Bronchial epithelial cell (primary cell): ENCODE measurements at regions not wholly inside any gene's neighbourhood (a gene's known extent, or its start where the extent isn't known, plus 50 kb on each side); places are given as distances from the start of the nearest gene placed in this dataset.

Experiments
- DNase-seq: peaks from one replicate; pipeline ENCODE4 v3.0.0-alpha.2; 2010; ENCODE audit warnings: low read depth
- FAIRE-seq: peaks from 2 replicates; lab custom pipeline; 2011; peaks lifted over from hg19 to GRCh38; lab: Jason Lieb, UNC
- H3K27me3 ChIP-seq: 2 replicates; pipeline ENCODE4 v1.5.1; 2011; ENCODE audit warnings: low read length; ENCODE audit not compliant: control insufficient read depth, insufficient read depth
- H3K36me3 ChIP-seq: 2 replicates; pipeline ENCODE4 v1.5.1; 2011; ENCODE audit warnings: low read length; ENCODE audit not compliant: control insufficient read depth, insufficient read depth
- H3K4me3 ChIP-seq: 2 replicates; pipeline ENCODE4 v1.5.1; 2011; ENCODE audit warnings: mild to moderate bottlenecking, low read depth, low read length, control low read depth
- TF ChIP-seq, protein P1 (sequence below): IDR thresholded peaks from 2 replicates; pipeline ENCODE4 v1.5.1; 2011; ENCODE audit warnings: mild to moderate bottlenecking, moderate library complexity, low read length, control low read depth, inconsistent platforms; ENCODE audit not compliant: insufficient read depth, severe bottlenecking

DNA sequence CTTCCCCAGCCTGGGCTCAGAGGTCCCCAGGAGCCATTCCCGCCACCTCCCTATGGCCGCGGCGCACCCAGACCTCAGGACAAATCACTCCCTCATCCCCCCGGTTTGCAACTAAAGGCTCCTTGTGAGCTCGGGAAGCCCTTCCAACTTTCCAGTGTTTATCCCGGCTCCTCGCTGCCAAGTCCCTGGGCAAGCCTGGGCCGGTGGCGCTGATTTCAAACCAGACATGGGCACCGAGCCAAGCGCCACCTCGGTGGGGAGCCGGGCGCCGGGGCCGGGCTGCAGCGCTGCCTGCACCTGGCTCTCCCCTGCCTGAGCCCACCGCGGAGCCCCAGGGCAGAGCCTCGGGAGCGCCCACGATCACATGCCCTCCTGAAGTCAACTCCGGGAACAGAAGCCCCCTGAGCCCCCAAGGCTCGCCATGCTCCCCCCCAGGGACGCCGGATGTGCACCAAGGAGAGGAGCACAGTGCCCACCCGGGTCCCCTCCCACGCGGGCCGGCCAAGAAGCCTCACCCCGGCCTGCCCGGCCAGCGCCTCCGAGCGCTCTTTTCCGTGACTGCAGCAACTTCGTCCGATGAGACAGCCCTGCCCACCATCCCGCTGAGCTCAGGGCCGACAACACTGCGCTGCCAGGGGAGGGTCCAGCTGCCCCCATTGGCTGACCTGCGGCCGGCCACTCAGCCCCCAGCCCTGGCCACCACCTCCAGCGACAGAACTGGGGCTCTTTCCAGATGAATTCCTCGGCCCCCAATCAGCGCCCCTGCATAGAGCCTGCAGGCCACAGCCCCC is 50.0 kb downstream of the NCOR2 start:
- TF ChIP-seq, protein P1, sequence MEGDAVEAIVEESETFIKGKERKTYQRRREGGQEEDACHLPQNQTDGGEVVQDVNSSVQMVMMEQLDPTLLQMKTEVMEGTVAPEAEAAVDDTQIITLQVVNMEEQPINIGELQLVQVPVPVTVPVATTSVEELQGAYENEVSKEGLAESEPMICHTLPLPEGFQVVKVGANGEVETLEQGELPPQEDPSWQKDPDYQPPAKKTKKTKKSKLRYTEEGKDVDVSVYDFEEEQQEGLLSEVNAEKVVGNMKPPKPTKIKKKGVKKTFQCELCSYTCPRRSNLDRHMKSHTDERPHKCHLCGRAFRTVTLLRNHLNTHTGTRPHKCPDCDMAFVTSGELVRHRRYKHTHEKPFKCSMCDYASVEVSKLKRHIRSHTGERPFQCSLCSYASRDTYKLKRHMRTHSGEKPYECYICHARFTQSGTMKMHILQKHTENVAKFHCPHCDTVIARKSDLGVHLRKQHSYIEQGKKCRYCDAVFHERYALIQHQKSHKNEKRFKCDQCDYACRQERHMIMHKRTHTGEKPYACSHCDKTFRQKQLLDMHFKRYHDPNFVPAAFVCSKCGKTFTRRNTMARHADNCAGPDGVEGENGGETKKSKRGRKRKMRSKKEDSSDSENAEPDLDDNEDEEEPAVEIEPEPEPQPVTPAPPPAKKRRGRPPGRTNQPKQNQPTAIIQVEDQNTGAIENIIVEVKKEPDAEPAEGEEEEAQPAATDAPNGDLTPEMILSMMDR = no peak
- DNase-seq (peak; percentile 75), FAIRE-seq (no peak)
- Histone ChIP-seq H3K36me3 (peaks cover 2% of the 10 kb centered on the region), H3K4me3 (peak overlapping the region; percentile 58), H3K27me3 (no peaks in the 10 kb centered on the region)

DNA sequence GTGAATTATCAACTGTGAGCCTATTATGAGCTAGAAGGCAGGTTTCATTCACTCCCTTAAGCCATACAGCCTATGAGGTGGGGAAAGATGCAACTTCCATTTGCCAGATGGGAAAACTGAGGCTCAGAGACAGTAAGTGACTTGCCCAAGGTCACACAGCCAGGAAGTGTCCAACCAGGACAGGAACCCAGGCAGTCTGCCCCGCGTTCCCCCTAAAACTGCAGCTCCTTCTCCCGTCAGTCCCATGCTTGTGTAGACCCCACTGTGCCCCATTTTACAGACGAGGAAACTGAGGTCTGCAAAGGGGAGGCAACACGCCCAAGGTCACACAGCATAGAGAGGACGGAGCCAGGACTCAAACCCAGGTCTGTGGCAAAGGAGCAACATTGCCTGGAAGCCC is 50.6 kb downstream of the NCOR2 start:
- DNase-seq (no peak), FAIRE-seq (no peak)
- Histone ChIP-seq H3K27me3 (no peaks in the 10 kb centered on the region), H3K36me3 (peaks cover 2% of the 10 kb centered on the region), H3K4me3 (peak overlapping the region; percentile 58)
- TF ChIP-seq, protein P1 = no peak

DNA sequence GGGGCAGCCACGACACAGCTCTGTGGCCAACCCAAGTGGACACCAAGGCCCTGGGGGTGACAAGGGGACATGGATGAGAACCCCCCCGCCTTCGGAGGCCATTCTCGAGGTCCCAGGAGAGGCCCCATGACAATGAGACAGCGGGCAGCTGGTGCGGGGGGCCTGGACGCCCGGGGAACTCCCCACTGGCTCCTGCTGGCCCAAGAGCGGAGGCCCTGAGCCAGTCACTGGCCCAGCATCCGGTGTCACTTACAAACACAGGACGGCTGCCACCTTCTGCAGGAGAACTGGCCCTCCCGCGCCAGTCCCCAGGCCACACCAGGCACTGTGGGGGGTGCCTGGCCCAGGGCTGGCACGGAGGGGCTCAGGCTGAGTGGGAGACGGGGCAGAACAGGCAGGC is 51.4 kb downstream of the NCOR2 start:
- H3K4me3 ChIP-seq = no peak overlapping the region
- DNase-seq (no peak), FAIRE-seq (no peak)
- TF ChIP-seq, protein P1 = no peak
- H3K27me3 ChIP-seq = no peaks in the 10 kb centered on the region
- peaks cover 2% of the 10 kb centered on the region for H3K36me3 ChIP-seq

DNA sequence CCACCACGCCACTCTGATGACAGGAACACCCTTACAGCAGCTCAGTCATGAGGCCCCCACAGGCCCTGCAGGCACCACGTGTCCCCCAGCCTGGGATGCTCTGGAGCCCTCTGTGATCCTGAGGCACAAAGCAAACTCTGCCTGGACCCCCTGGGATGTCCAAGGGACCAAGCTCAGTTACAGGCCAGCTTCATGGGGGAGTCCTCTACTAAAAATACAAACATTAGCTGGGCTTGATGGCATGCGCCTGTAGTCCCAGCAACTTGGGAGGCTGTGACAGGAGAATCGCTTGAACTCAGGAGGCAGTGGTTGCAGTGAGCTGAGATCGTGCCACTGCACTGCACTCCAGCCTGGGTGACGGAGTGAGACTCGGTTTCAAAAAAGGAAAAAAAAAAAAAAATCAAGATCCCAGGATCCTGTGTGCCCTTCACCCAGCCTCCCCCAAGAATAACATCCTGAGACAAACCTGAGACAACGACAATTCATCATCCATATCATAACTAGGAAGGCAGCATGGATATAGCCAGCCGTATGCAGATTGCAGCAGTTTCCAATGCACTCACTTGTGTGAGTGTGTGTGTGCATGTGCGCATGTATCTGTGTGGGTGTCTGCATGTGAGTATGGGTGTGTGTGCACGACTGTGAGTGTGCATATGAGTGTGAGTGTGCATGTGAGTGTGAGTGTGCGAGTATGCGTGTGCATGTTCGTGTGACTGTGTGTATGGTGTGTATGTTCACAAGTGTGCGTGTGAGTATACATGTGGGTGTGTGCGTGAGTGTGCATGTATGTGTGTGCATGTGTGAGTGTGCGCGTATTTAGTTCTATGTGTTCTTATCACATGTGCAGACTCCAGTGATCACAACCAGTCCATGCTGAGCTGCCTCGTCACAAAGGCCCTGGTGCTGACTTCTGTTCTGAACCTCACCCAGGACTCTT is 52.1 kb downstream of the NCOR2 start:
- H3K4me3 ChIP-seq = no peak overlapping the region
- H3K27me3 ChIP-seq = no peaks in the 10 kb centered on the region
- peaks cover 2% of the 10 kb centered on the region for H3K36me3 ChIP-seq
- no peak for DNase-seq
- peak; percentile 99 for FAIRE-seq
- TF ChIP-seq, protein P1 = no peak

DNA sequence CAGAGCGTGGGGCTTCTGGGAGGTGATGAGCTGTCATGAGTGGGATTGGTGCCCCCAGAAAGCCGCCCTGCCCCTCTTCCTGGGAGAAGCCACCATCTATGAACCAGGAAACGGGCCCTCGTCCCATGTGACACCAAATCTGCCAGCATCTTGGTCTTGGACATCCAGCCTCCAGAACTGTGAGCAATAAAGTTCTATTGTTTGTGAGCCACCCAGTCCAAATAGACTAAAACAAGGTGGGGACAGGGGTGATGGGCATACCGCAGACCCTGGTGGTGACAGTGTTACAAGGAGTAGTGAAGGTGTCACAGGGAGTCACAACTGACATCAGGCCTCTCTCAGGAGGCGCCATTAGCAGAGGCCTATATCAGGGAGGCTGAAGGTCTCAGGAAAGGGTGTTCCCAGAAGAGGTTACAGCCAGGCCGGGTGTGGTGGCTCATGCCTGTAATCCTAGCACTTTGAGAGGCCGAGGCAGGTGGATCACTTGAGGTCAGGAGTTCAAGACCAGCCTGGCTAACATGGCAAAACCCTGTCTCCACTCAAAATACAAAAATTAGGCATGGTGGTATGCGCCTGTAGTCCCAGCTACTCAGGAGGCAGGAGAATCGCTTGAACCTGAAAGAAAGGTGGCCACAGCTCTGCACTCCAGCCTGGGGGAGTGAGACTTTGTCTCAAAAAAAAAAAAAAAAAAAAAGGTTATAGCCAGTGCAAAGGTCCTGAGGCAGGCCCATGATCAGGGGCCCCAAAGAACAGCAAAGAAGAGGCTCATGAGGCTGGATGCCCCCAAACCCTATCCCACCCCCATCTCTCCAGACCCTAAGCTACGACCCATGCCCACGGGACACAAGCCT is 53.0 kb downstream of the NCOR2 start:
- no peak for FAIRE-seq
- TF ChIP-seq, protein P1 = no peak
- no peaks in the 10 kb centered on the region for H3K27me3 ChIP-seq

More for the DNA sequence above, 53.0 kb downstream of the NCOR2 start:
- H3K36me3 ChIP-seq = peaks cover 2% of the 10 kb centered on the region
- no peak for DNase-seq
- H3K4me3 ChIP-seq = no peak overlapping the region
